Tibial nerve (tissue), 4 donors: ENCODE measurements at regions not wholly inside any gene's neighbourhood (a gene's known extent, or its start where the extent isn't known, plus 50 kb on each side); places are given as distances from the start of the nearest gene placed in this dataset. TPM values are rescaled to one million over a fixed set of nuclear protein-coding genes. Genes with fewer than 3 reads are reported as not detected.
A peak's percentile ranks its signal among the peaks of the same experiment; 100 is the strongest.

Source experiments
- DNase-seq, 2 donors: peaks; one replicate each; pipeline ENCODE4 v3.0.0-alpha.2; 2019; ENCODE audit warnings: low spot score in 2 of 2
- H3K27ac ChIP-seq, 4 donors: fragments of 200-600 bp; sonication (generic) in 3 of 4; one replicate each; pipeline ENCODE4 v1.5.1; 2017 to 2019; ENCODE audit warnings: mild to moderate bottlenecking in 1 of 4
- H3K27me3 ChIP-seq, 2 donors: fragments of 200-600 bp; sonication (generic) in 1 of 2; one replicate each; pipeline versions ENCODE4 v1.5.1 to v1.6.0; 2017 to 2019
- H3K36me3 ChIP-seq, 3 donors: fragments of 200-600 bp; sonication (generic); one replicate each; pipeline ENCODE4 v1.5.1; 2018 to 2019
- H3K4me1 ChIP-seq, 4 donors: fragments of 200-600 bp; sonication (generic) in 3 of 4; one replicate each; pipeline ENCODE4 v1.5.1; 2017 to 2019
- H3K4me3 ChIP-seq, 4 donors: fragments of 200-600 bp; sonication (generic) in 3 of 4; one replicate each; pipeline ENCODE4 v1.5.1; 2017 to 2019; ENCODE audit warnings: mild to moderate bottlenecking in 1 of 4, moderate library complexity in 1 of 4
- H3K9me3 ChIP-seq, 4 donors: fragments of 200-600 bp; sonication (generic) in 3 of 4; one replicate each; pipeline ENCODE4 v1.5.1; 2017 to 2019
- EP300 ChIP-seq, 2 donors: sonication (generic); formaldehyde crosslinking; IDR thresholded peaks; one replicate each; pipeline ENCODE4 v1.6.1; 2017; ENCODE audit warnings: antibody characterized with exemption in 2 of 2, mild to moderate bottlenecking in 1 of 2
- POLR2A ChIP-seq, 2 donors: fragments of 450-650 bp; IDR thresholded peaks; one replicate each; pipeline ENCODE4 v1.6.1; 2017; ENCODE audit warnings: antibody characterized with exemption in 2 of 2, mild to moderate bottlenecking in 2 of 2, moderate library complexity in 2 of 2
- WGBS, 2 donors: methylation state at CpG; one replicate each; pipeline ENCODE4 v1.1.5; 2018; 5-methylcytosine and 5-hydroxymethylcytosine counted together
- small RNA-seq: library from RNA; depleted of rRNA; stranded (forward); fragments of <200 nt; gene quantifications from one replicate; pipeline ENCODE3, GENCODE V24; 2016
- TF ChIP-seq, protein P1 (sequence below), 5 experiments: fragments of 200-600 bp in 3 of 5; fragments of 450-650 bp in 2 of 5; sonication (generic) in 3 of 5; IDR thresholded peaks; one replicate each; pipeline ENCODE4 v1.5.1; 2016 to 2019; ENCODE audit warnings: antibody characterized with exemption in 5 of 5, mild to moderate bottlenecking in 3 of 5, moderate library complexity in 2 of 5

DNA sequence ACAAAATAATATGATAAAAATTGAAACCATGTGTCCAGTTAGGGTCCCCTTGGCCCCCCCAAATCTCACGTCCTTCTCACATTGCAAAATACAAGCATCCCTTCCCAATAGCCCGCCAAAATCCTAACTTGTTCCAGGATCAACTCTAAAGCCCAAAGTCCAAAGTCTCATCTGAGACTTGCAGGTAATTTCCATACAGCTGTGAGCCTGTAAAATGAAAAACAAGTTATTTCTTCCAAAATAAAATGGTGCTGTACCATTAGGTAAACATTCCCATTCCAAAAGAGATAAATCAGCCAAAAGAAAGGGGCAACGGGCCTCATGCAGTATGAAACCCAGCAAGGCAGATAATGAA, 51.0 kb upstream of the COBL start:
- TF ChIP-seq POLR2A (IDR thresholded peaks at IDR 0.05) (no peak), EP300 (IDR thresholded peaks at IDR 0.05) (no peak)
- TF ChIP-seq, protein P1, sequence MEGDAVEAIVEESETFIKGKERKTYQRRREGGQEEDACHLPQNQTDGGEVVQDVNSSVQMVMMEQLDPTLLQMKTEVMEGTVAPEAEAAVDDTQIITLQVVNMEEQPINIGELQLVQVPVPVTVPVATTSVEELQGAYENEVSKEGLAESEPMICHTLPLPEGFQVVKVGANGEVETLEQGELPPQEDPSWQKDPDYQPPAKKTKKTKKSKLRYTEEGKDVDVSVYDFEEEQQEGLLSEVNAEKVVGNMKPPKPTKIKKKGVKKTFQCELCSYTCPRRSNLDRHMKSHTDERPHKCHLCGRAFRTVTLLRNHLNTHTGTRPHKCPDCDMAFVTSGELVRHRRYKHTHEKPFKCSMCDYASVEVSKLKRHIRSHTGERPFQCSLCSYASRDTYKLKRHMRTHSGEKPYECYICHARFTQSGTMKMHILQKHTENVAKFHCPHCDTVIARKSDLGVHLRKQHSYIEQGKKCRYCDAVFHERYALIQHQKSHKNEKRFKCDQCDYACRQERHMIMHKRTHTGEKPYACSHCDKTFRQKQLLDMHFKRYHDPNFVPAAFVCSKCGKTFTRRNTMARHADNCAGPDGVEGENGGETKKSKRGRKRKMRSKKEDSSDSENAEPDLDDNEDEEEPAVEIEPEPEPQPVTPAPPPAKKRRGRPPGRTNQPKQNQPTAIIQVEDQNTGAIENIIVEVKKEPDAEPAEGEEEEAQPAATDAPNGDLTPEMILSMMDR (IDR thresholded peaks at IDR 0.05): no peak
- Histone ChIP-seq H3K4me1 (no peaks in the 10 kb centered on the region), H3K36me3 (no peaks in the 10 kb centered on the region), H3K27ac (no peak overlapping the region), H3K27me3 (no peaks in the 10 kb centered on the region), H3K9me3 (no peaks in the 10 kb centered on the region), H3K4me3 (no peak overlapping the region)
- DNase-seq: no peak
- 73 to 79% methylated on average over 3 of the region's 3 CpGs for WGBS, 2 donors

DNA sequence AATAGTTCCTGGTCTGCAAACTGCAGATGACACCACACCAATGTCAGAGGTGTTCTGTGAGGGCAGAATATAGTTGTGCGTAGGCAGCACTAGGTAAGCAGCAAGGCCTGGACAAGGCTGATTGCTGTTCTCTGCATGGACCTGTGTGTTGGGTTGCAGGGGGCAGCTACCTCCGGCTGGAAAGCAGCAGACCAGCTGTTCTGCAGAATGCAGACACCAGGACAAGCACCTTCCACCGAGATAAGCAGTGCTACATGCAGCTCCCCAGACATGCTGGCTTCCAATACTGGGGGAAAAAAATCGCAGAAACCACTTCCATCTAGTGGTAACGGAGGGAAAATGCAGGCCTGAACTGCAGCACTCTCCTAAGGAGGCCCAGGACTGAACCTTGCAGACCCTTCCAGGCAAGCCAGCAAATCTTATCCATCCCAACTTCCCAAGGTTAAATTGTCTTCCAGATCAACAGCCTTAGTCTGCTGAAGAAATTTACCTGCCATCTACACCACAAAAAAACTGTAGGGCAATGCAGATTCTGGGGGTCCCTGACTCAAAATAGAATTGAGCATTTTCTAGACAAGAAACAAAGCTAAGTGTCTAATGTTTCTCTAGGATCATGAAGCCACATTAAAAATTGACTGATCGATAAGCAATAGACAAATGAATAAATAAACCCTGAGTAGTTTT, 50.5 kb upstream of the COBL start:
- no peaks in the 10 kb centered on the region for H3K27me3 ChIP-seq
- no peak for TF ChIP-seq EP300 (IDR thresholded peaks at IDR 0.05)
- TF ChIP-seq, protein P1 (IDR thresholded peaks at IDR 0.05): peak; percentile 48 to 80 (median 72)
- H3K4me1 ChIP-seq: no peaks in the 10 kb centered on the region
- DNase-seq: no peak
- H3K4me3 ChIP-seq: no peak overlapping the region
- no peaks in the 10 kb centered on the region for H3K9me3 ChIP-seq
- no peaks in the 10 kb centered on the region for H3K36me3 ChIP-seq
- 26 to 31% methylated on average over 4 to 6 of the region's 6 CpGs for WGBS, 2 donors
- H3K27ac ChIP-seq: no peak overlapping the region

Small RNAs in the stretch of these regions (small RNA-seq; reads per million reads assigned to genes)
- gene RF00322: not detected
- gene RN7SL292P: not detected
- not detected for gene ROBO2P1
